Right lung (tissue), 2 donors: ENCODE measurements at regions not wholly inside any gene's neighbourhood (a gene's known extent, or its start where the extent isn't known, plus 50 kb on each side); places are given as distances from the start of the nearest gene placed in this dataset.

Experiments
- DNase-seq, 2 donors: peaks; one replicate each; pipeline ENCODE4 v3.0.0-alpha.2; 2013

DNA sequence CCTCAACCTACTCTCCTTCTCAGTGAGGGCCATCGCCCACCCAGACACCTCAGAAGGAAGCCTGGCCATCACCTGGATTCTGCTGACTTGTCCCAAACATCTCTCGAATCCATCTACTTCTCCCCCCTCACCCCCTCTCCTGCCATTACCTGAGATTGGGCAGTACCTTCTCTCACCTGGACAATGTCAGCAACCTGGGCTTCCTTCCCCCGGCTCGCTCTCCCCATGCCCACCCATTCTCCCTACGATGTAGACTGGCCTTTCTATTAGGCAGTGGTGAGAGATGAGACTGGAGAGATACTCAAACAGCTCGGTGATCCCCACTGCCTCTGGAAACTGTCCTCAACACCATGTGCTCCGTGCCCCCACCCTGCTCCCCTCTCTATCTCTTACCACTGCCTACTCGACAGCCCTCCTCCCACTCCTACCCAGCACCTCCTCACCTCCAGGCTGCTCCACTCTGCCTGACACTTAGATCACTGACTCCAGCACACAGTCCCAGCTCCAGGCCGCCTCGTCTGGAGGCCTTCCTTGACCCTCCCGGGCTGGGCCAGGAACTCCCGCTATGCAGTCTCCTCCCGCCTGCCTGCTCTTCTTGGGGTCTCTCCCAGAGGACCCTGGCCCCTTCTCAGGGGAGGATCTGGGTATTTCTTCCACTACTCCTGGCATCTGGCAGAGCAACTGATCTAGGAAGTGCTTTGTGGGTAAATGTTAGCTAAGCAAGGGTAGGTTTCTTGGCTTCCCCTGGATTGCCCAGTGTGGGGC is 235.8 kb upstream of the NLRP1 start:
- no peak for DNase-seq

DNA sequence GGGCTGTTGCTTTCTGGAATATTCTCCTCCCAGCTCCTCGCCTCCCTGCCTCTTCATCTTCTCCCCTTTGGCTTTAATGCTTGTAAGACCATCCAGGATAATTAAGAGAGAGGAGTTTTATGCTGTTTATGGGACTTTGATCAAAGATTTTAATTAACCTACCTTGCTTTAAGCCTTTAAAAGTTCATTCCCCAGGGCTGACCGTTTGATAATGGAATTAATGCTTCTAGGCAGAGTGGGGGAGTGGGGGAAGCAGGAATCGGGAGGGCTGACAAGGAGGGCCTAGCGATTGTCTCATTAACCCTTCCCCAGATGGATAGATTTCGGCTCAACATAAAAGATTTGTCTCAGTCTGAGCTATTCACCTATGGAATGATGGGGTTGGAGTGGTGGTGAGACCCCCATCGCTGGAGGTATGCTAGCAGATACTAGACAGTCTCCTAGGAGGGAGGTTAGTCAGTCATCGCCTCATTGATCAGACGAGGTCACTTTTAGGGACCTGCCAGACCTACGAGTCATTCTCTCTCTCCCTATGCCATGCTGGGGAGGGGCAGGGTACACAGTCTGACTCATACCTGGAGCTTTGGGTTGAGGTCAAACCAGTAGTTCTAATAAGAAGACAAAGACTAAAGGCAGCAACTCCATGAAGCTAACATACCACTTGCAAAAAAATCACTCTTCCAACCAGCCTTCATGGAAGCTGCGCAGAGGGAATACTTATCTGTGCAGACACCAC is 236.6 kb upstream of the NLRP1 start:
- no peak for DNase-seq

DNA sequence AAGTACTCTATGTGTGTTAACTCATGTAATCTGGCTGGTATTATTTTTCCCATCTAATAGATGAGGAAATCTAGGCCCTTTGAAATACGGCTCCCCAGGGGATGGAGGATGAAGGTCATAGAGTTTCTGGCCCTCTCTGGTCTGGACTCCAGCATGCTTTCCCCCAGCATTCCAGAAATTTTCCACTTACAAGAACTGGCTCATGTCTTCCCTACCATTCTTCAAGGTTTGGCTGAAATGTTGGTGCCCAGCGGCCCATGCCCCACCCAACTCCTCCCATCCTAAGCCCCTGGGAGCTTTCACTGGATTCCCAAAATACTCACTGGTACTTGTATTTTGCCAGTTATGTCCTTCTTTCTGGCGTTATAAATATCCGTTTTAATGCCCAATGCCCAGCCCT is 237.5 kb upstream of the NLRP1 start:
- no peak for DNase-seq

GRCh38 chr17:5822281-5823060 is 238.2 kb upstream of the NLRP1 start:
- no peak for DNase-seq

GRCh38 chr17:5823219-5823618 is 238.9 kb upstream of the NLRP1 start:
- DNase-seq, result no peak

GRCh38 chr17:5825717-5826330 is 241.5 kb upstream of the NLRP1 start:
- DNase-seq, result peak in 1 of 2 donors; percentile 5

- no peak for DNase-seq
Measured at GRCh38 chr17:5826384-5826783, 242.1 kb upstream of the NLRP1 start.

DNA sequence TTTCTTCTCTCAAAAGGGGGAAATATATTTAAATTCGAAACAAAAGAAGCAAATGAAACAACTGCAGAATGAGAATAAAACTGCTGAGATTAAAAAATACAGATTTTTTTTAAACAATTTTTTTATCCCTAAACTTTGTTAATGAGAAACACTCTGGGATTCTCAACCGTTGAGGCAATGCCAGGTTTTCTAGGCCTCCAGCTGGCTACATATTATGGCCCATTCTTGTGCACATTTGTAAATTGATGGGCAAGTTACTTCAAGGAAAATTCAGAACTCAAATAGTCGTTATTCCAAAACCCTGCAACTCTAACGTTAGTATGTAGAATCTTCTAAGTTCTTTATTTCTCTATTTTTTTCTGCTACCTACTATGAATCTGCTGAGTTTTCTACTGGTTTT is 239.3 kb upstream of the WSCD1 start:
- DNase-seq, result no peak

DNA sequence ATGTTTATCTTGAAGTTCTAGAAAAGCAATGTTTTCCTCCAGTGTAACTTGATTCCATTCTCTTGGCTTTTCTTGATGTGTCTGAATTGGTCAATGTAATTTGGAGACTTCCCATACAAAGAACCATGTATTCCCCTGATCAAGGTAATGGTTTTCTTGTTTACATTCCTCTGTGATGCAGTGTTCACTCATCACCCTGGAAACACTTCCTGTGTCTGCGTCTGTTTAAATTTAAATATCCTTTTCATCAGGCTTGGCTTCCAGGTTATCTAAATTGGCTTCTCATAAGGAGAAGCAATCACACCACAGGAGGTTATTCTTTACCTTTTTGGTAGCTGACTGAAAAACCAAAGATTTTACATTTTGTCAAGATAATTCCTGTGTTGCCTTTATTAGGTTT is 237.3 kb upstream of the WSCD1 start:
- peak in 1 of 2 donors; percentile 11 for DNase-seq

- no peak for DNase-seq
Measured at GRCh38 chr17:5837055-5837491, 233.1 kb upstream of the WSCD1 start.

- DNase-seq, result no peak
Measured at GRCh38 chr17:5838661-5839300, 231.4 kb upstream of the WSCD1 start.

- DNase-seq, result no peak
Measured at GRCh38 chr17:5840811-5841446, 229.2 kb upstream of the WSCD1 start.

DNA sequence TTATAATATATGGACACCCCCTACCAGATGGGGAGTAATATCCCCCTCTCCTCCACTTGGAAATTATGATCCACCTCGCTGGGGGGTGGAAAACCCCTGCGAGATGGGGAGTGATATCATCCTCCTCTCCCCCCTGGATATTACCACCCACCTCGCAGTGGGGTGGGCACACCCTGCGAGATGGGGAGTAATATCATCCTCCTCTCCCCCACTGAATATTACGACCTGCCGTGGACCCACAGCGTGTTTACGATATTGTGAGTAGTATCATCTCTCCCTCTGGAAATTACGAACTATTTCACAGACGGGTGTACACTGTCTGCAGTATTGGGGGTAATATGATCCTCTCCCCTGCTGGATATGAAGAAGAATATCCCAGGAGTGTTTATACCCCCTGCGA is 228.3 kb upstream of the WSCD1 start:
- no peak for DNase-seq

DNA sequence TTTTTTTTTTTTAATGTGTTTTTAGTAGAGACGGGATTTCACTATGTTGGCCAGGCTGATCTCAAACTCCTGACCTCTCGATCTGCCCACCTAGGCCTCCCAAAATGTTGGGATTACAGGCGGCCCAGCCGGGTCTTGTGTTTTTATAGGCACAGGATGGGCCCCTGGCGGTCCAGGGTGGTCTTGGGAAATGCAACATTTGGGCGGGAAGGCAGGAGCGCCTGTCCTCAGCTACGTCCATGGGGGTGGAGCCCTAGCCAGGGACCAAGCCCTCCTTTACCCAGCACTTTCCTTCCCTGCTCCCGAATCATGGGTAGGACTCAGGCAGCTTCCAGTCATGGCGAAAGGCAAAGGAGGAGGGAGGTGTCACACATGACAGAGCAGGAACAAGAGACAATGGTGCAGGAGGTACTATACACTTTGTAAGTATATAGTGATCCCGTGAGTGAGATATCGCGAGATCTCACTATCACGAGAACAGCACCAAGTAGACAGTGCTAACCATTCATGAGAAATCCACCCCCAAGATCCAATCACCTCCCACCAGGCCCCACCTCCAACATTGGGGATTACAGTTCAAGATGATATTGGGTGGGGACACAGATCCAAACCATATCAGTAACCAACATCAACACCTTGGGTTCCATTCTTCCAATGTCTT is 226.7 kb upstream of the WSCD1 start:
- no peak for DNase-seq

DNA sequence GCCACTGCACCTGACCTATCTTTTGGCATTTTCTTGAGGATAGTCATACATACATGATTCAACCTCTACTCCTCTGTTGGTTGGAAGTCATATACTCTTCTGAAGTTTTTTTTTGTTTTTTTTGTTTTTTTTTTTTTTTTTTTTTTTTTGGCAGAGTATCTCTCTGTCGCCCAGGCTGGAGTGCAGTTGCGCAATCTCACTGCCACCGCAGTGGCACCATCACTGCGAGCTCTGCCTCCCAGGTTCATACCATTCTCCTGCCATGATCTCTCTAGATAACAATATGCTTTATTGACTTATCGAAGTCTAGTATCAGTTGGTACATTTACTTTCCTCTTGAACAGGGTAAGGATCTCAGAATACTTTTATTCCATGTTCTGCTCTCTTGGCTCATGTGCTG is 224.2 kb upstream of the WSCD1 start:
- no peak for DNase-seq

DNA sequence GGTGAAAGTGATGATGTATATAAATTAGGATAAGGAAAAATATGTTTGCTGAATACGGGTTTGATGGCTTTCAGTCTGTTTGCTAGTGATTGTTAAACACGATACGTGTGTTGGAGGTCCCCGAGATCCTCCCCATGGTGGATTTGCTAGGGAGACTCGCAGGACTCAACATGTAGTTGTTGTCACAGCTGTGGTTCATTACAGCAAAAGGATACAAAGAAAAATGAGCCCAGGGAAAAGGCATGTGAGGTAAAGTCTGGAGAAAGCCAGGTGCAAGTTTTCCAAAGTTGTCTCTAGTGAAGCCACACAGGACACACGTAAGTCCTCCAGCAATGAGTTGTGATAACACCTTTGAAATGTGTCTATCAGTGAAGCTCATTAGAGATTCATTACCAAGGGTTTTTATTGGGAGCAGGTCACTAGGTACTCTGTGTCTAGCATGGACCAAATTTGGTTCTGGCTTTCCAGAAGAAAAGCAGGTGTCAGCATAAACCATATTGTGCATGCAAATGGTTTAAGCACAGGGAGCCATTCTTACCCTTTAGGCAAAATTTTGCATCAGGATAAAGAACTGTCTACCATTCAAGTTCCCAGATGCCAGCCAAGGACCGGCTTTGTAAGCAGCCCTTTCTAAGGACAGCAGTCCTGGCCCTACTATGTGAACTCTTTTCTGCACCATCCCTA is 215.2 kb upstream of the WSCD1 start:
- no peak for DNase-seq

GRCh38 chr17:5861246-5861645 is 208.9 kb upstream of the WSCD1 start:
- no peak for DNase-seq

DNA sequence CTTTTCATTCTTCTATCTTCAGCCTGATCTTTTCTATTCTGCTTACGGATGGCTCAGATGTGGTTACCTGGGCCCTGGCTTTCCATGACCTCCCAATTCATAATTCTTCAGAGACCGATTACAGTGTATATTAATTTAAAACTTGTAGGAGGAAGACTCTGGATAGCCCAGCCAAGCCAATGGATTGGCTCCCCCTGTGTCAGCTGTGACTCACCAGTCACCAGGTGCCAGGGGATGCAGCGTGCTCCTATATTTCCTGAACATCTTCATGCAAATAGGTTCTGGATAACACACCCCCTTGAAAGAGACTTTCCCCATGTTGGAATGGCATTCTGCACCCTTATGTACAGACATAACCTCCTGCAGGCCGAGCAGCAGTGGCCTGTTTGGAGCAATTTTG is 208.3 kb upstream of the WSCD1 start:
- no peak for DNase-seq

DNA sequence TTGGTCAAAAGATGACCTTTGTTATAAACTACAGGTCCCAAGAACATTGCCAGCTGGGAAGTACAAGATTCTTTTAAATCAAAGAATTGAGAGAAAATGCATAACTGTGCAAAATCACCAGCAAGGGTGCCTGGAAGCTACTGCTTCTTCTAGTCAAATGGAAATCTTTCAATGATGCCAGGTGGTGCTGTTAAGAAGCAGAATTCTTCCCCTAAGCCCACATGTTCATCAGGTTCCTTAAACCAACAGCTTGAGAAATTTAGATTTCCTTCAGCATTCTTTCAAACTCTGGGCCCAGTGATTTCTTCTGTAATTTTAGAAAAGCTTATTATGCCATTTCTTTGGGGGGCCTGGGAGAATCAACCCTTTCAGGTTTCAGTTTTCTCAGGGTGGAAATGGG is 207.8 kb upstream of the WSCD1 start:
- no peak for DNase-seq
